ENCODE measurements at regions not wholly inside any gene's neighbourhood (a gene's known extent, or its start where the extent isn't known, plus 50 kb on each side); places are given as distances from the start of the nearest gene placed in this dataset.

GRCh38 chr11:82384308-82384707 lies 349.4 kb downstream of the FAM181B start:
- TF ChIP-seq, protein P1, sequence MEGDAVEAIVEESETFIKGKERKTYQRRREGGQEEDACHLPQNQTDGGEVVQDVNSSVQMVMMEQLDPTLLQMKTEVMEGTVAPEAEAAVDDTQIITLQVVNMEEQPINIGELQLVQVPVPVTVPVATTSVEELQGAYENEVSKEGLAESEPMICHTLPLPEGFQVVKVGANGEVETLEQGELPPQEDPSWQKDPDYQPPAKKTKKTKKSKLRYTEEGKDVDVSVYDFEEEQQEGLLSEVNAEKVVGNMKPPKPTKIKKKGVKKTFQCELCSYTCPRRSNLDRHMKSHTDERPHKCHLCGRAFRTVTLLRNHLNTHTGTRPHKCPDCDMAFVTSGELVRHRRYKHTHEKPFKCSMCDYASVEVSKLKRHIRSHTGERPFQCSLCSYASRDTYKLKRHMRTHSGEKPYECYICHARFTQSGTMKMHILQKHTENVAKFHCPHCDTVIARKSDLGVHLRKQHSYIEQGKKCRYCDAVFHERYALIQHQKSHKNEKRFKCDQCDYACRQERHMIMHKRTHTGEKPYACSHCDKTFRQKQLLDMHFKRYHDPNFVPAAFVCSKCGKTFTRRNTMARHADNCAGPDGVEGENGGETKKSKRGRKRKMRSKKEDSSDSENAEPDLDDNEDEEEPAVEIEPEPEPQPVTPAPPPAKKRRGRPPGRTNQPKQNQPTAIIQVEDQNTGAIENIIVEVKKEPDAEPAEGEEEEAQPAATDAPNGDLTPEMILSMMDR (IDR thresholded peaks at IDR 0.05) = no peak
- no peak for TF ChIP-seq EZH2phosphoT487 (IDR thresholded peaks at IDR 0.05)

Measured in neural progenitor cell (in vitro differentiated cells).